ENCODE measurements at regions not wholly inside any gene's neighbourhood (a gene's known extent, or its start where the extent isn't known, plus 50 kb on each side); places are given as distances from the start of the nearest gene placed in this dataset.

- no peak overlapping the region for H3K27ac Mint-ChIP-seq
- DNase-seq, result no peak
- no peak overlapping the region for H3K4me3 Mint-ChIP-seq
- H3K27me3 Mint-ChIP-seq (ENCODE audit: insufficient read depth), result peaks cover 18% of the 10 kb centered on the region
- H3K9me3 Mint-ChIP-seq, result peaks cover 40% of the 10 kb centered on the region
- H3K4me1 Mint-ChIP-seq (ENCODE audit: low read depth), result no peaks in the 10 kb centered on the region
- peaks cover 7% of the 10 kb centered on the region for H3K36me3 Mint-ChIP-seq (ENCODE audit: low read depth)
- no peak for TF ChIP-seq CTCF (IDR thresholded peaks at IDR 0.05)
Observed at GRCh38 chr5:71794061-71794695, 75.1 kb downstream of the CARTPT start.

- Mint-ChIP-seq H3K4me3 (no peak overlapping the region), H3K27me3 (ENCODE audit: insufficient read depth) (peaks cover 19% of the 10 kb centered on the region), H3K9me3 (peaks cover 11% of the 10 kb centered on the region; the same call in 1 of the 2 replicates), H3K27ac (no peak overlapping the region), H3K4me1 (ENCODE audit: low read depth) (no peaks in the 10 kb centered on the region), H3K36me3 (ENCODE audit: low read depth) (no peaks in the 10 kb centered on the region)
- DNase-seq, result no peak
- no peak for TF ChIP-seq CTCF (IDR thresholded peaks at IDR 0.05)
Observed at GRCh38 chr5:71802673-71803072, 83.6 kb downstream of the CARTPT start.

GRCh38 chr5:71806711-71807110 lies 87.6 kb downstream of the CARTPT start:
- Mint-ChIP-seq H3K4me1 (ENCODE audit: low read depth) (no peaks in the 10 kb centered on the region), H3K36me3 (ENCODE audit: low read depth) (no peaks in the 10 kb centered on the region), H3K27ac (no peak overlapping the region), H3K9me3 (no peaks in the 10 kb centered on the region), H3K4me3 (no peak overlapping the region), H3K27me3 (ENCODE audit: insufficient read depth) (peaks cover 26% of the 10 kb centered on the region)
- DNase-seq, result no peak
- no peak for TF ChIP-seq CTCF (IDR thresholded peaks at IDR 0.05)

GRCh38 chr5:71807909-71808308 lies 88.8 kb downstream of the CARTPT start:
- no peak for TF ChIP-seq CTCF (IDR thresholded peaks at IDR 0.05)
- H3K27ac Mint-ChIP-seq, result no peak overlapping the region
- H3K36me3 Mint-ChIP-seq (ENCODE audit: low read depth), result no peaks in the 10 kb centered on the region
- H3K9me3 Mint-ChIP-seq, result no peaks in the 10 kb centered on the region
- no peak overlapping the region for H3K4me3 Mint-ChIP-seq
- no peak for DNase-seq
- H3K27me3 Mint-ChIP-seq (ENCODE audit: insufficient read depth), result peaks cover 23% of the 10 kb centered on the region
- no peaks in the 10 kb centered on the region for H3K4me1 Mint-ChIP-seq (ENCODE audit: low read depth)

GRCh38 chr5:71809446-71809845 lies 90.4 kb downstream of the CARTPT start:
- Mint-ChIP-seq H3K4me1 (ENCODE audit: low read depth) (no peaks in the 10 kb centered on the region), H3K4me3 (no peak overlapping the region), H3K9me3 (no peaks in the 10 kb centered on the region), H3K27me3 (ENCODE audit: insufficient read depth) (peaks cover 23% of the 10 kb centered on the region), H3K27ac (no peak overlapping the region), H3K36me3 (ENCODE audit: low read depth) (no peaks in the 10 kb centered on the region)
- DNase-seq, result no peak
- TF ChIP-seq CTCF (IDR thresholded peaks at IDR 0.05), result no peak

GRCh38 chr5:71810023-71810422 lies 90.9 kb downstream of the CARTPT start:
- no peak for DNase-seq
- Mint-ChIP-seq H3K4me3 (no peak overlapping the region), H3K27ac (no peak overlapping the region), H3K27me3 (ENCODE audit: insufficient read depth) (peaks cover 19% of the 10 kb centered on the region), H3K36me3 (ENCODE audit: low read depth) (no peaks in the 10 kb centered on the region), H3K4me1 (ENCODE audit: low read depth) (no peaks in the 10 kb centered on the region), H3K9me3 (no peaks in the 10 kb centered on the region)
- TF ChIP-seq CTCF (IDR thresholded peaks at IDR 0.05), result no peak
